ENCODE measurements at regions not wholly inside any gene's neighbourhood (a gene's known extent, or its start where the extent isn't known, plus 50 kb on each side); places are given as distances from the start of the nearest gene placed in this dataset.

DNA sequence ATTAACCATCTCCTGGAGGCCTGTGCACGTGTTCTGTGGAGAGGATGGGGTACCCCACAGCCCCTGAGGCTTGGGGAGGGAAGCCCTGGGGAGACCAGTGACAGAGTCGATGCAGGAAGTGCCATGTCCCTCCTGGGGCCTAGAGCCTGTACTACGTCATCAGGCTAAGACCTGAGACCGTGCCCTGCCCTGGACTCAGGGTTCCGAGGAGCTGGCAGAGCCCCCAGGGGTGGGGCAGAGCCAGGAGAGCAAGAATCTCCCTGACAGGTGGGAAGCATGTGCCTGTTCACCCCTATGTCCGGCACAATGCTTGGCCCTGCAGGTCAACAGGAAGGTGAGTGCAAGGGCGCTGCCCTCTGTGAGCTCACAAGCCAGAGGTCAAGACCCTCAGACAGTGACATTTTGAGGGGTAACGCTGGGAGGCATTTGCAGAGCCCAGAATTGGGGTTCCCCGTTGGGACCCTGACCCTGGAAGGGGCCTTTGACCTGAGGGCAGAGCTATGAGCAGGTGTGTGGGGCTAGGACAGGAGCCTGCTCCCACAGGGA lies 781.6 kb downstream of the BRD1 start:
- no peaks in the 10 kb centered on the region for H3K36me3 ChIP-seq (ENCODE audit: control insufficient read depth, insufficient read depth, low read length)
- no peak for DNase-seq (ENCODE audit: extremely low read depth, insufficient read length)
- H3K27me3 ChIP-seq (replicated peaks; ENCODE audit: control insufficient read depth, insufficient read depth, low read length) = no peaks in the 10 kb centered on the region
- H3K4me3 ChIP-seq (replicated peaks; ENCODE audit: low read depth, low read length) = no peak overlapping the region
- TF ChIP-seq, protein P1, sequence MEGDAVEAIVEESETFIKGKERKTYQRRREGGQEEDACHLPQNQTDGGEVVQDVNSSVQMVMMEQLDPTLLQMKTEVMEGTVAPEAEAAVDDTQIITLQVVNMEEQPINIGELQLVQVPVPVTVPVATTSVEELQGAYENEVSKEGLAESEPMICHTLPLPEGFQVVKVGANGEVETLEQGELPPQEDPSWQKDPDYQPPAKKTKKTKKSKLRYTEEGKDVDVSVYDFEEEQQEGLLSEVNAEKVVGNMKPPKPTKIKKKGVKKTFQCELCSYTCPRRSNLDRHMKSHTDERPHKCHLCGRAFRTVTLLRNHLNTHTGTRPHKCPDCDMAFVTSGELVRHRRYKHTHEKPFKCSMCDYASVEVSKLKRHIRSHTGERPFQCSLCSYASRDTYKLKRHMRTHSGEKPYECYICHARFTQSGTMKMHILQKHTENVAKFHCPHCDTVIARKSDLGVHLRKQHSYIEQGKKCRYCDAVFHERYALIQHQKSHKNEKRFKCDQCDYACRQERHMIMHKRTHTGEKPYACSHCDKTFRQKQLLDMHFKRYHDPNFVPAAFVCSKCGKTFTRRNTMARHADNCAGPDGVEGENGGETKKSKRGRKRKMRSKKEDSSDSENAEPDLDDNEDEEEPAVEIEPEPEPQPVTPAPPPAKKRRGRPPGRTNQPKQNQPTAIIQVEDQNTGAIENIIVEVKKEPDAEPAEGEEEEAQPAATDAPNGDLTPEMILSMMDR (IDR thresholded peaks at IDR 0.05; ENCODE audit: insufficient read depth, low read length, poor library complexity, severe bottlenecking) = no peak

DNA sequence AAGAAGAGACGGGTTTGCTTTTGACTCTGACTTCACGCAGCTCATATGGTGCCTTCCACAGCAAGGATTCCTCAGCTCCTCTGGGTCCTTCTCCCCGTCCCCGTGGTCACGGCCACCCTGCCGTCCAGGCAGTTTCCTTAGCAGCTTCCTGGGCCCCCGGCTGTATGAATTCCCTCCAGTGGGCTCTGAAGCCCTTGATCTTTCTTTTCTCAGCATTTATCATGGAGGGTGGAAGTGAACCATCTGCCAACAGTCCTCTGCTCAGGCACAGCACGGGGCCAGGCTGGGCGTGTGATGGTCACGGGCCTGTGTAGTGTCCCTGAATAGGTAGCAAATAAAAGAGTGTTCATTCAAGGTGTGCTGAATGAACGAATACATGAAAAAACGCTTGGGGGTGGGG lies 782.4 kb downstream of the BRD1 start:
- DNase-seq (ENCODE audit: extremely low read depth, insufficient read length) = no peak
- TF ChIP-seq, protein P1 (IDR thresholded peaks at IDR 0.05; ENCODE audit: insufficient read depth, low read length, poor library complexity, severe bottlenecking) = no peak
- Histone ChIP-seq H3K4me3 (replicated peaks; ENCODE audit: low read depth, low read length) (no peak overlapping the region), H3K27me3 (replicated peaks; ENCODE audit: control insufficient read depth, insufficient read depth, low read length) (no peaks in the 10 kb centered on the region), H3K36me3 (ENCODE audit: control insufficient read depth, insufficient read depth, low read length) (no peaks in the 10 kb centered on the region)

DNA sequence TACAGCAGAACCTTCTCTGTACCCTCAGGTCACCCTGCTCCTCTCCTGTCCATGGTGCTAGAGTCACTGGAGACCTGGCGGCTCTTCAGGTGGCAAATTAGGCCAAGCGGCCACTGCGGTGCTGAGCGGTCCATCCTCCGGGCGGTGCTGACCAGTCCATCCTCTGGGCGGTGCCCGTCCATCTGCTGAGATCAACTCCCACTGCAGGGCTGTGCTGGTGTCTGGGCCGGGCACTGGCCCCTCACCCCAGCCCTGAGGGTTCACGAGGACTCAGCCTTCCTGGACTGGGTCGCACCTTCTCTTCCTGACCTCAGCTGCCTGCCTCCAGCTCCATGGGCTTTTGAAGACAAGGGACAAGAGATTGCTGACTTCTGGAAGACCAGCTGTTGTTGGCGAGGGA lies 782.9 kb downstream of the BRD1 start:
- Histone ChIP-seq H3K36me3 (ENCODE audit: control insufficient read depth, insufficient read depth, low read length) (no peaks in the 10 kb centered on the region), H3K4me3 (replicated peaks; ENCODE audit: low read depth, low read length) (no peak overlapping the region), H3K27me3 (replicated peaks; ENCODE audit: control insufficient read depth, insufficient read depth, low read length) (no peaks in the 10 kb centered on the region)
- TF ChIP-seq, protein P1 (IDR thresholded peaks at IDR 0.05; ENCODE audit: insufficient read depth, low read length, poor library complexity, severe bottlenecking) = no peak
- no peak for DNase-seq (ENCODE audit: extremely low read depth, insufficient read length)

DNA sequence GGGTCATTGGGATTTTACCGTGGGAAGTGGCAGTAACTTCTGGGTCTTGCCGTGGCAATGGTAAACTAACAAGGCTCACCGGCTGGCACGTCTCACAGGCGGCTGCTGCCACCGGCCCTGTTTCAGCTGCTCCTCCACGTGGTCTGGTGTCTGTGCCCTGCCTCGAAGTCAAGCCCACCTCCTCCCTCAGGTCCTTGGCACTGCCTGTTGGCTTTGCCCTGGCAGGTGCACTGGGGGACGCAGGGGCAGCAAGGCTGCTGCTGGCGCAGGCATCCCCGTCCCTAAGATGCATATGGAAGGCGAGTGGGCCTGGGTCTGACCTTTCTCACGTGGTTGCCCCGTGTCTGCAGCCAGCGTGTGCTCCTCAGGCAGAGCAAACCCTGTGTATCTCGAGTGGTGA lies 783.6 kb downstream of the BRD1 start:
- Histone ChIP-seq H3K27me3 (replicated peaks; ENCODE audit: control insufficient read depth, insufficient read depth, low read length) (no peaks in the 10 kb centered on the region), H3K36me3 (ENCODE audit: control insufficient read depth, insufficient read depth, low read length) (no peaks in the 10 kb centered on the region), H3K4me3 (replicated peaks; ENCODE audit: low read depth, low read length) (no peak overlapping the region)
- DNase-seq (ENCODE audit: extremely low read depth, insufficient read length) = no peak
- TF ChIP-seq, protein P1 (IDR thresholded peaks at IDR 0.05; ENCODE audit: insufficient read depth, low read length, poor library complexity, severe bottlenecking) = no peak

DNA sequence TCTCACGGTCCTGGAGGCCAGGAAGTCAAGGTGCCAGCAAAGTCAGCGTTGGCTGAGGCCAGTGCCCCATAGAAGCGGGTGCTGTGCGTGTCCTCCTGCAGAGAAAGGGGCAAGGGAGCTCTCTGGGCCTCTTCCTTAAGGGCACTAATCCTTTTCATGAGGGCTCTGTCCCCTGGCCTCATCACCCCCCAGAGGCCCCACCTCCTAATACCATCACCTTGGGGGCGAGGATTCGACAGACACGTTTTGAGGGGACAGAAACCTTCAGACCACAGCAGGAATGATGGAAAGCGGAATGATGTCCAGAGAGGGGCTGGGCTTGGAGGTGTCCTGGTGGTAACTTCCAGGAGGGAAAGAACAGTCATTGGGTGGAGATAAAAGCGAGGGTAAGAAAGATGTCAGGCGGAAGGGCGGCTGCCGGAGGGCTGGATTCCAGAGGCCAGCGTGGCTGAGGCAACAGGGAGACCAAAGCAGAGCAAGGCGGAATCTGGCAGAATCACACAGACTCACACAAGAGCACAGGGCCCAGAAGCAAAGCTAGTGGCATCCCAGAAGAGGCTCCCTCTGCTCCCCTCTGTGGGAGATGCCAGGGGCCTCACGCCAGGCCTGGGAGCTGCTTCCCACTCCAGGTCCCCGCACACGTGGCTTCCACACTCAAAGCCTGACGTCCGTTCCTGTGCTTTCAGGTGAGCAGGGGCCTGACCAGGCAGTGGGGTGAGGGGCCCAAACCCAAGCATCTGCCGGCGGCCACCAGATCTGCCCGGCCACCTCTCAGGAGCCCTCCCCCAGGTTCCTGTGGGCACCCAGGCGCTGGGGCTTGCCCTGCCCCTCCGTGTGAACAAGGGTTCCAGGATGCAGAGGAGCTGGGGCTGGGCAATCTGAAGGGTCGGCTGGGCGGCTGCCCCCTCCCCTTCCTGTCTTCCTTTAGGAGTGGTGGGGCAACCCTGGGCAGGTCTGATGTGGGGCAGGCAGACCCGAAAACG lies 784.5 kb downstream of the BRD1 start:
- Histone ChIP-seq H3K4me3 (replicated peaks; ENCODE audit: low read depth, low read length) (no peak overlapping the region), H3K27me3 (replicated peaks; ENCODE audit: control insufficient read depth, insufficient read depth, low read length) (no peaks in the 10 kb centered on the region), H3K36me3 (ENCODE audit: control insufficient read depth, insufficient read depth, low read length) (no peaks in the 10 kb centered on the region)
- TF ChIP-seq, protein P1 (IDR thresholded peaks at IDR 0.05; ENCODE audit: insufficient read depth, low read length, poor library complexity, severe bottlenecking) = no peak
- DNase-seq (ENCODE audit: extremely low read depth, insufficient read length) = no peak
